ENCODE measurements at regions not wholly inside any gene's neighbourhood (a gene's known extent, or its start where the extent isn't known, plus 50 kb on each side); places are given as distances from the start of the nearest gene placed in this dataset.

DNA sequence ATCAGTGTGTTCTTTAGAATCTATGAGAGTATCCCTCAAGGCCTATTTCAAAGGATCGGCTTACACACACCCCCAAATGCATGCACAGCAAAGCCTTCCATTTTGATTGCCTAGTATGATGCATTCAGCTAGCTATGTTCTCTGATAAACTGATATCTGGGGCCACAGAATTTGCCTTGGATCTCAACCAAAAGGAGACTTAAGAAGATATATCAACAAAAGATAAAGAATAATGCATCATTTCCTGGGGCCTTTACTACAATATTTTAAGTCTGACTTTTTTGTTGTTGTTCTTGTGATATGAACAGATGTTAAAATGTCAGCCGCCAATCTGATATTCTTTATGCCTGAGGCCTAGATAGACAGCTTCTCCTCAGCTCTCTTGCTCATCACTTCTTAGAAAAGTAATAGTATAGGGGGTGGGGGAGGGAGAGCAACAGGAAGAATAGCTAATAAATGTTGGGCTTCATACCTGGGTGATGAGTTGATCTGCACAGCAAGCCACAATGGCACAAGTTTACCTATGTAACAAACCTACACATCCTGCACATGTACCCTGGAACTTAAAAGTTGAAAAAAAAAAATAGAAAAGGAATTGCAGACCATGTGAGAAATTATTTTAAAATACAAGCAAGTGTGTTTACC lies 792.9 kb upstream of the GHITM start:
- Mint-ChIP-seq H3K27me3 (ENCODE audit: unreplicated experiment) (no peaks in the 10 kb centered on the region), H3K4me1 (ENCODE audit: unreplicated experiment) (peaks cover 24% of the 10 kb centered on the region), H3K9me3 (ENCODE audit: unreplicated experiment) (no peaks in the 10 kb centered on the region), H3K36me3 (ENCODE audit: unreplicated experiment) (no peaks in the 10 kb centered on the region), H3K27ac (ENCODE audit: unreplicated experiment) (no peak overlapping the region), H3K4me3 (ENCODE audit: unreplicated experiment) (no peak overlapping the region)
- TF ChIP-seq CTCF (IDR thresholded peaks at IDR 0.05), result no peak
- no peak for DNase-seq (ENCODE audit: extremely low spot score, unreplicated experiment)

DNA sequence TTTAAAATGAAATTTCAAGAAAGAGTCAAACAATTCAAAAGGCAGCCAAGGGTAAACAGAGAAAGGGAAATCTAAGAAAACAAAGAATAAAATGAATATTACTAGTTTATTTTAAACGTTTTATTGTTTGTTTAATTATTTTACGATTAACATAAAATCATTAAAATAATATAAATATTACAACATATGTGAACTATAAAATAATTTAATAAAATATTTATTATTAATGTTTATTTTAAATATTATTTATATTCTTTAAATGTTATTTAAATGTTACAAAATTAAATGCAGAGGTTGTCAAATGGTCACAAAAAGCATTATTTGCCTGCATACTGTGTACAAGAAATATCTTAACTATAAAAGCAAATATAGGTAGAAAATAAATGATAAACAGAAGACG lies 786.7 kb upstream of the GHITM start:
- no peak for TF ChIP-seq CTCF (IDR thresholded peaks at IDR 0.05)
- Mint-ChIP-seq H3K27ac (ENCODE audit: unreplicated experiment) (no peak overlapping the region), H3K4me1 (ENCODE audit: unreplicated experiment) (no peaks in the 10 kb centered on the region), H3K9me3 (ENCODE audit: unreplicated experiment) (peaks cover 16% of the 10 kb centered on the region), H3K36me3 (ENCODE audit: unreplicated experiment) (peaks cover 2% of the 10 kb centered on the region), H3K4me3 (ENCODE audit: unreplicated experiment) (no peak overlapping the region), H3K27me3 (ENCODE audit: unreplicated experiment) (no peaks in the 10 kb centered on the region)
- no peak for DNase-seq (ENCODE audit: extremely low spot score, unreplicated experiment)

DNA sequence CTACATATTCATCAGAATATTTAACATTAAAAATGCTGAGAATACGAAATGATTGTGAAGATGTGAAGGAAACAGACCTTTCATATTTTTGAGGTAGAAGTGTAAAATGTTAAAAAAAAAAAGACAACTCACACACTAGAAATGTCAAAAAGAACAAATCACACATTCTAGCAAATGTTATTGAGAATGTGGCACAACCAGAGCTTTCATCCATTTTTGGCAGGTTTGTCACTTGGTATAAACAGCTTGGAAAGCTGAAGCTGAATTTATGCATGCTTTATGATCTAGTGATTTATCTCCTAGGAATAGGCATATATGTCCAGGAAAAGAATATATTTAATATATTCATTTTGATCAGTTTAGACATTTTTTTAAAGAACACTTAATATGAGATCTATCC lies 784.9 kb upstream of the GHITM start:
- no peak for TF ChIP-seq CTCF (IDR thresholded peaks at IDR 0.05)
- no peaks in the 10 kb centered on the region for H3K27me3 Mint-ChIP-seq (ENCODE audit: unreplicated experiment)
- H3K27ac Mint-ChIP-seq (ENCODE audit: unreplicated experiment), result no peak overlapping the region
- H3K4me1 Mint-ChIP-seq (ENCODE audit: unreplicated experiment), result no peaks in the 10 kb centered on the region
- peaks cover 2% of the 10 kb centered on the region for H3K36me3 Mint-ChIP-seq (ENCODE audit: unreplicated experiment)
- H3K9me3 Mint-ChIP-seq (ENCODE audit: unreplicated experiment), result peaks cover 22% of the 10 kb centered on the region
- no peak overlapping the region for H3K4me3 Mint-ChIP-seq (ENCODE audit: unreplicated experiment)
- DNase-seq (ENCODE audit: extremely low spot score, unreplicated experiment), result no peak

GRCh38 chr10:83357004-83357403 lies 782.3 kb upstream of the GHITM start:
- Mint-ChIP-seq H3K4me1 (ENCODE audit: unreplicated experiment) (no peaks in the 10 kb centered on the region), H3K27ac (ENCODE audit: unreplicated experiment) (no peak overlapping the region), H3K9me3 (ENCODE audit: unreplicated experiment) (peaks cover 25% of the 10 kb centered on the region), H3K4me3 (ENCODE audit: unreplicated experiment) (no peak overlapping the region), H3K36me3 (ENCODE audit: unreplicated experiment) (peaks cover 3% of the 10 kb centered on the region), H3K27me3 (ENCODE audit: unreplicated experiment) (no peaks in the 10 kb centered on the region)
- no peak for DNase-seq (ENCODE audit: extremely low spot score, unreplicated experiment)
- TF ChIP-seq CTCF (IDR thresholded peaks at IDR 0.05), result no peak

DNA sequence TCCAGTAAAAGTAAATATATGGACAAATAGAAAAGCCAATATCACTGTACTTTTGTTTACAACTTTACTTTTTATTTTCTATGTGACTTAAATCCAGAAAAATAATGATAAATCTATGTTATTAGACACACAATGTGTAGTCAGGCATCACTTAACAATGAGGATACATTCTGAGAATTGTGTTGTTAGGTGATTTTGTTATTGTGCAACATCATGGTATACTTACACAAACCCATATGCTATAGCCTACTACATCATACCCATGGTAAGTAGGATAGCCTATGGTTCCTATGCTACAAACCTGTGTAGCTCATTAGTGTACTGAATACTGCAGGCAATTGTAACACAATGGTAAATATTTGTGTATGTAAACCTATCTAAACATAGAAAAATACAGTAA lies 781.7 kb upstream of the GHITM start:
- DNase-seq (ENCODE audit: extremely low spot score, unreplicated experiment), result no peak
- Mint-ChIP-seq H3K4me1 (ENCODE audit: unreplicated experiment) (no peaks in the 10 kb centered on the region), H3K36me3 (ENCODE audit: unreplicated experiment) (peaks cover 3% of the 10 kb centered on the region), H3K4me3 (ENCODE audit: unreplicated experiment) (no peak overlapping the region), H3K9me3 (ENCODE audit: unreplicated experiment) (peaks cover 28% of the 10 kb centered on the region), H3K27me3 (ENCODE audit: unreplicated experiment) (no peaks in the 10 kb centered on the region), H3K27ac (ENCODE audit: unreplicated experiment) (no peak overlapping the region)
- TF ChIP-seq CTCF (IDR thresholded peaks at IDR 0.05), result no peak

Measured in osteocyte (in vitro differentiated cells).